Inflammatory macrophage treated with lipopolysaccharide for 1 hour (primary cell): ENCODE measurements at regions not wholly inside any gene's neighbourhood (a gene's known extent, or its start where the extent isn't known, plus 50 kb on each side); places are given as distances from the start of the nearest gene placed in this dataset.
"Not testable (repeated sequence)": the region's sequence is repeated elsewhere in the genome, so short reads cannot be mapped to it uniquely, and the experiment has no call there.

Experiments used
- DNase-seq, 2 donors: peaks; one replicate each; pipeline ENCODE4 v3.0.0-alpha.2; 2020 to 2022

- no peak for DNase-seq
Measured at GRCh38 chr5:98330871-98331270, 442.6 kb upstream of the RGMB start.

GRCh38 chr5:98333921-98334320 is 439.5 kb upstream of the RGMB start:
- no peak for DNase-seq

- no peak for DNase-seq
Measured at GRCh38 chr5:98334946-98335345, 438.5 kb upstream of the RGMB start.

- no peak for DNase-seq
Measured at GRCh38 chr5:98339141-98339848, 434.2 kb upstream of the RGMB start.

GRCh38 chr5:98341038-98342032 is 432.1 kb upstream of the RGMB start:
- DNase-seq, result no peak

- DNase-seq, result not testable (repeated sequence)
Measured at GRCh38 chr5:98342958-98343660, 430.4 kb upstream of the RGMB start.

- DNase-seq, result no peak
Measured at GRCh38 chr5:98349251-98349989, 424.0 kb upstream of the RGMB start.

GRCh38 chr5:98349990-98350365 is 423.5 kb upstream of the RGMB start:
- no peak for DNase-seq

GRCh38 chr5:98354922-98355321 is 418.5 kb upstream of the RGMB start:
- DNase-seq, result no peak

GRCh38 chr5:98360548-98360947 is 412.9 kb upstream of the RGMB start:
- no peak for DNase-seq

GRCh38 chr5:98363157-98363556 is 410.3 kb upstream of the RGMB start:
- DNase-seq, result no peak

GRCh38 chr5:98364549-98364948 is 408.9 kb upstream of the RGMB start:
- DNase-seq, result no peak

GRCh38 chr5:98365126-98365525 is 408.3 kb upstream of the RGMB start:
- DNase-seq, result no peak

- no peak for DNase-seq
Measured at GRCh38 chr5:98368141-98368540, 405.3 kb upstream of the RGMB start.

- no peak for DNase-seq
Measured at GRCh38 chr5:98372351-98372750, 401.1 kb upstream of the RGMB start.

- no peak for DNase-seq
Measured at GRCh38 chr5:98391921-98392625, 381.4 kb upstream of the RGMB start.

GRCh38 chr5:98393205-98393604 is 380.3 kb upstream of the RGMB start:
- DNase-seq, result not testable (repeated sequence)

- no peak for DNase-seq
Measured at GRCh38 chr5:98397081-98397480, 376.4 kb upstream of the RGMB start.

- DNase-seq, result no peak
Measured at GRCh38 chr5:98398465-98398864, 375.0 kb upstream of the RGMB start.

GRCh38 chr5:98401656-98402055 is 371.8 kb upstream of the RGMB start:
- no peak for DNase-seq

- DNase-seq, result no peak
Measured at GRCh38 chr5:98402130-98402529, 371.3 kb upstream of the RGMB start.

- no peak for DNase-seq
Measured at GRCh38 chr5:98403131-98403530, 370.3 kb upstream of the RGMB start.
